B cell (primary cell): ENCODE measurements at regions not wholly inside any gene's neighbourhood (a gene's known extent, or its start where the extent isn't known, plus 50 kb on each side); places are given as distances from the start of the nearest gene placed in this dataset.

ENCODE experiments used
- ATAC-seq: fragments of 200-7000 bp; cut with Tn5 transposase; one replicate; pipeline ENCODE4 v1.10.0; 2021; ENCODE audit warnings: low read depth, mild to moderate bottlenecking, moderate number of reproducible peaks, moderate library complexity
- CTCF ChIA-PET: fragments of 350-600 bp; sonication (Branson Sonifier 250); formaldehyde crosslinking; loops from one replicate; lab custom pipeline; 2021; ENCODE audit warnings: antibody characterized with exemption, inconsistent platforms; lab: Charles Lee
- POLR2A ChIA-PET: fragments of 350-600 bp; sonication (Branson Sonifier 250); formaldehyde crosslinking; loops from one replicate; lab custom pipeline; 2021; ENCODE audit warnings: antibody characterized with exemption; lab: Charles Lee
- DNase-seq: peaks from one replicate; pipeline ENCODE4 v3.0.0; 2013
- H2AFZ ChIP-seq: 2 replicates; pipeline ENCODE4 v1.6.1; 2012; ENCODE audit warnings: mild to moderate bottlenecking, low read depth, low read length; ENCODE audit not compliant: insufficient read depth, poor library complexity, severe bottlenecking
- H3K27ac ChIP-seq, 2 donors: 1 replicate in 1 of 2; 2 replicates in 1 of 2; pipeline ENCODE4 v1.5.1; 2012 to 2013; ENCODE audit warnings: low read length in 2 of 2, mild to moderate bottlenecking in 2 of 2, moderate library complexity in 1 of 2
- H3K27me3 ChIP-seq, 4 experiments: fragments of 200-600 bp in 1 of 4; sonication (generic) in 1 of 4; replicated peaks in 1 of 4; 1 replicate in 2 of 4; 2 replicates in 2 of 4; pipeline versions ENCODE4 v1.6.1 to v1.7.0; 2013 to 2016; ENCODE audit warnings: low read length in 3 of 4, mild to moderate bottlenecking in 2 of 4, mixed read lengths in 1 of 4, moderate library complexity in 1 of 4; ENCODE audit not compliant: insufficient read depth in 4 of 4, control insufficient read depth in 3 of 4; ENCODE audit errors: control extremely low read depth in 1 of 4
- H3K36me3 ChIP-seq, 2 experiments: replicated peaks in 1 of 2; 1 replicate in 1 of 2; 2 replicates in 1 of 2; pipeline versions ENCODE4 v1.6.1 to v1.7.1; 2013; ENCODE audit warnings: low read length in 1 of 2; ENCODE audit not compliant: insufficient read depth in 2 of 2, control insufficient read depth in 1 of 2; ENCODE audit errors: control extremely low read depth in 1 of 2, extremely low read depth in 1 of 2
- H3K4me1 ChIP-seq, 2 donors: fragments of 200-600 bp in 1 of 2; sonication (generic) in 1 of 2; 1 replicate in 1 of 2; 2 replicates in 1 of 2; pipeline versions ENCODE4 v1.5.1 to v1.6.1; 2013 to 2017; ENCODE audit warnings: low read length in 2 of 2; ENCODE audit not compliant: control insufficient read depth in 2 of 2, insufficient read depth in 2 of 2
- H3K4me2 ChIP-seq: replicated peaks from 2 replicates; pipeline ENCODE3; 2012; ENCODE audit warnings: mild to moderate bottlenecking, low read depth, low read length; ENCODE audit not compliant: poor library complexity, severe bottlenecking
- H3K4me3 ChIP-seq, 5 experiments: fragments of 200-600 bp in 1 of 5; sonication (generic) in 1 of 5; 1 replicate in 3 of 5; 2 replicates in 2 of 5; pipeline versions ENCODE4 v1.5.1 to v1.7.0; 2011 to 2016; ENCODE audit warnings: low read length in 4 of 5, mild to moderate bottlenecking in 4 of 5, low read depth in 2 of 5, control low read depth in 1 of 5, moderate library complexity in 1 of 5; ENCODE audit not compliant: insufficient read depth in 1 of 5; ENCODE audit errors: control extremely low read depth in 1 of 5, extremely low read depth in 1 of 5
- H3K79me2 ChIP-seq: fragments of 200-600 bp; sonication (generic); one replicate; pipeline ENCODE4 v1.6.0; 2016; ENCODE audit warnings: low read length; ENCODE audit not compliant: control insufficient read depth, insufficient read depth
- H3K9ac ChIP-seq: fragments of 200-600 bp; sonication (generic); 2 replicates; pipeline ENCODE4 v1.6.1; 2017; ENCODE audit warnings: mild to moderate bottlenecking, low read length, moderate library complexity
- H3K9me3 ChIP-seq, 3 donors: one replicate each; pipeline versions ENCODE4 v1.6.1 to v1.7.1; 2013; ENCODE audit warnings: low read length in 2 of 3; ENCODE audit not compliant: control insufficient read depth in 2 of 3, insufficient read depth in 1 of 3; ENCODE audit errors: control extremely low read depth in 1 of 3
- H4K20me1 ChIP-seq: 2 replicates; pipeline ENCODE4 v1.6.0; 2012; ENCODE audit warnings: mild to moderate bottlenecking, low read length; ENCODE audit not compliant: insufficient read depth, control insufficient read depth, poor library complexity, severe bottlenecking
- H3K27ac Mint-ChIP-seq: one replicate; pipeline ENCODE4 v1.8.0; 2021; ENCODE audit warnings: mixed read lengths
- H3K27me3 Mint-ChIP-seq: one replicate; pipeline ENCODE4 v1.8.0; 2021; ENCODE audit warnings: mixed read lengths
- H3K4me1 Mint-ChIP-seq: one replicate; pipeline ENCODE4 v1.8.0; 2021; ENCODE audit warnings: mixed read lengths
- H3K4me3 Mint-ChIP-seq: one replicate; pipeline ENCODE4 v1.8.0; 2021; ENCODE audit warnings: mixed read lengths
- H3K9me3 Mint-ChIP-seq: one replicate; pipeline ENCODE4 v1.8.0; 2022; ENCODE audit warnings: mixed read lengths; ENCODE audit not compliant: insufficient read depth
- EZH2 ChIP-seq: IDR thresholded peaks from 2 replicates; pipeline ENCODE4 v1.6.1; 2012; ENCODE audit warnings: borderline replicate concordance, low read depth, mild to moderate bottlenecking, moderate library complexity, low read length; ENCODE audit not compliant: insufficient read depth, poor library complexity, severe bottlenecking
- whole genome bisulfite sequencing: methylation state at CpG from one replicate; pipeline ENCODE4 v1.1.5; 2013; ENCODE audit warnings: missing lambda C conversion rate; ENCODE audit not compliant: insufficient coverage; 5-methylcytosine and 5-hydroxymethylcytosine counted together
- intact Hi-C: fragments of 100-400 bp; cut with micrococcal nuclease; formaldehyde crosslinking; loops from one replicate; pipeline ENCODE4 v1.10.0; 2022
- TF ChIP-seq, protein P1 (sequence below): fragments of 200-600 bp; IDR thresholded peaks from one replicate; pipeline ENCODE4 v1.8.0; 2022; ENCODE audit warnings: antibody characterized with exemption, mild to moderate bottlenecking

DNA sequence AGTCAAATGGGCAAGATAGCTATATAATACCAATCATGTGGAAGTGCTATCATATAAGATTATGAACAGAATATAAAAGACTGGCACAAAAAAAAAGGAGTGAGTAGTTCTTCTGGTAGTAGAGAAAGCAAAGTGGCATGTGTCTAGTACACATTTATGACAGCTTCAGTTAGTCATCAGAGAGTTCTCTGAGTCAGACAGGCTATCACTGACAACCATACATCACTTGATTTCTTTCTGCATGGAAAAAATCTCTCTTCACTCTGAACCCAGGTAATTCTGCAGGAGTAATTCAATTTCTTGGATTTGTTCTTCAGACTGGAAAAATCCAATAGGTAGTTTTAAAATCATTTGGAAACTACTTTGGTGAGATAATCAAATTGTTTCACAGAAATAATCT, 286.8 kb upstream of the ANO3 start:
- no peak for DNase-seq
- Mint-ChIP-seq H3K27me3 (no peaks in the 10 kb centered on the region), H3K27ac (no peak overlapping the region), H3K9me3 (no peaks in the 10 kb centered on the region), H3K4me3 (no peak overlapping the region), H3K4me1 (peaks cover 17% of the 10 kb centered on the region)
- no peaks in the 10 kb centered on the region for H3K27me3 ChIP-seq
- H2AFZ ChIP-seq = no peak overlapping the region
- CTCF ChIA-PET = interaction anchor here (0.7 kb wide), 1 partner anchor 63 kb away, joined by 3 read pairs; no protein-coding TSS in a partner anchor
- H3K4me1 ChIP-seq = peaks cover 6 to 8% of the 10 kb centered on the region in 2 donors
- POLR2A ChIA-PET = no interaction called here
- H3K4me2 ChIP-seq = no peak overlapping the region
- TF ChIP-seq, protein P1, sequence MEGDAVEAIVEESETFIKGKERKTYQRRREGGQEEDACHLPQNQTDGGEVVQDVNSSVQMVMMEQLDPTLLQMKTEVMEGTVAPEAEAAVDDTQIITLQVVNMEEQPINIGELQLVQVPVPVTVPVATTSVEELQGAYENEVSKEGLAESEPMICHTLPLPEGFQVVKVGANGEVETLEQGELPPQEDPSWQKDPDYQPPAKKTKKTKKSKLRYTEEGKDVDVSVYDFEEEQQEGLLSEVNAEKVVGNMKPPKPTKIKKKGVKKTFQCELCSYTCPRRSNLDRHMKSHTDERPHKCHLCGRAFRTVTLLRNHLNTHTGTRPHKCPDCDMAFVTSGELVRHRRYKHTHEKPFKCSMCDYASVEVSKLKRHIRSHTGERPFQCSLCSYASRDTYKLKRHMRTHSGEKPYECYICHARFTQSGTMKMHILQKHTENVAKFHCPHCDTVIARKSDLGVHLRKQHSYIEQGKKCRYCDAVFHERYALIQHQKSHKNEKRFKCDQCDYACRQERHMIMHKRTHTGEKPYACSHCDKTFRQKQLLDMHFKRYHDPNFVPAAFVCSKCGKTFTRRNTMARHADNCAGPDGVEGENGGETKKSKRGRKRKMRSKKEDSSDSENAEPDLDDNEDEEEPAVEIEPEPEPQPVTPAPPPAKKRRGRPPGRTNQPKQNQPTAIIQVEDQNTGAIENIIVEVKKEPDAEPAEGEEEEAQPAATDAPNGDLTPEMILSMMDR = no peak
- no peak for TF ChIP-seq EZH2
- ATAC-seq = no peak
- H3K9ac ChIP-seq = no peak overlapping the region
- H3K9me3 ChIP-seq = no peaks in the 10 kb centered on the region
- intact Hi-C loops = no loop called here
- no peaks in the 10 kb centered on the region for H3K79me2 ChIP-seq
- no peak overlapping the region for H3K27ac ChIP-seq
- H3K36me3 ChIP-seq = no peaks in the 10 kb centered on the region
- H4K20me1 ChIP-seq = no peaks in the 10 kb centered on the region
- H3K4me3 ChIP-seq = no peak overlapping the region

DNA sequence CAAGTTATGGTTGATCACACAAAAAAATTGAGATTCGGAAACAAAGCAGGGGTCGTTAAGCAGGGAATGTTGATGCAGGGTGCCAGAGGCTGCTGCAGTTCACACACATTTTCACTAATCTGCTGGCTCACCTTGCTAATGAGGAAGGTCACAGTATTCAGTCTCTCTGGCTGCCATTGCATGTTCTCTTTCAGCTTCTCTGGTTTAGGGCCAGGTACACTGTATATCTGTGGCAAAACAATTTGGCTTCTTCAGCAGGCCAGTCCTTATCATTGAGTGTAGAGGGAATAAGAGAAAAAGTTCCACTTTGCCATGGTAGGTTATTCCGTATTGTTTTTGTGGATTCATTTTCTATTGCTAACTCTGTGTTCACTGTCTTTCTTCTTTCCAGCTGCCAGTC, 283.7 kb upstream of the ANO3 start:
- no peaks in the 10 kb centered on the region for H3K27me3 Mint-ChIP-seq
- 83% methylated on average over 1 of the region's 3 CpGs for WGBS
- no peak overlapping the region for H3K27ac Mint-ChIP-seq
- intact Hi-C loops = no loop called here
- no peak overlapping the region for H3K4me3 Mint-ChIP-seq
- H3K4me1 ChIP-seq = peaks cover 3 to 7% of the 10 kb centered on the region in 2 donors
- H3K4me2 ChIP-seq = no peak overlapping the region
- no peaks in the 10 kb centered on the region for H3K36me3 ChIP-seq
- H4K20me1 ChIP-seq = no peaks in the 10 kb centered on the region
- CTCF ChIA-PET = no interaction called here
- no peaks in the 10 kb centered on the region for H3K79me2 ChIP-seq
- no peak overlapping the region for H3K27ac ChIP-seq
- no peak for ATAC-seq
- H3K4me1 Mint-ChIP-seq = peaks cover 10% of the 10 kb centered on the region
- no peak for DNase-seq
- TF ChIP-seq, protein P1 = no peak
- no peak for TF ChIP-seq EZH2
- no peaks in the 10 kb centered on the region for H3K9me3 ChIP-seq
- H3K4me3 ChIP-seq = no peak overlapping the region
- POLR2A ChIA-PET = no interaction called here
- H2AFZ ChIP-seq = no peak overlapping the region
- no peaks in the 10 kb centered on the region for H3K9me3 Mint-ChIP-seq
- H3K27me3 ChIP-seq = no peaks in the 10 kb centered on the region
- no peak overlapping the region for H3K9ac ChIP-seq
